ENCODE measurements at regions not wholly inside any gene's neighbourhood (a gene's known extent, or its start where the extent isn't known, plus 50 kb on each side); places are given as distances from the start of the nearest gene placed in this dataset.

GRCh38 chr16:86100205-86101136 is 201.5 kb downstream of the IRF8 start:
- no peak for DNase-seq
- no peak for TF ChIP-seq CTCF (IDR thresholded peaks at IDR 0.05)
- Histone ChIP-seq H3K9ac (ENCODE audit: low read depth in 2 of 2, low read length in 2 of 2) (no peak overlapping the region), H3K27ac (no peak overlapping the region), H3K27me3 (no peaks in the 10 kb centered on the region), H3K4me3 (no peak overlapping the region), H3K4me1 (no peaks in the 10 kb centered on the region), H3K36me3 (no peaks in the 10 kb centered on the region), H3K9me3 (no peaks in the 10 kb centered on the region)
- intact Hi-C loops (cut with DNase I) = no loop called here

- Histone ChIP-seq H3K4me3 (no peak overlapping the region), H3K36me3 (no peaks in the 10 kb centered on the region), H3K27me3 (no peaks in the 10 kb centered on the region), H3K4me1 (no peaks in the 10 kb centered on the region), H3K9me3 (no peaks in the 10 kb centered on the region), H3K27ac (no peak overlapping the region), H3K9ac (ENCODE audit: low read depth in 2 of 2, low read length in 2 of 2) (peak overlapping the region in 1 of 2 donors; percentile 24)
- DNase-seq = no peak
- TF ChIP-seq CTCF (IDR thresholded peaks at IDR 0.05) = no peak
- intact Hi-C loops (cut with DNase I) = no loop called here
Observed at GRCh38 chr16:86101137-86101896, 202.4 kb downstream of the IRF8 start.

- Histone ChIP-seq H3K9me3 (no peaks in the 10 kb centered on the region), H3K36me3 (no peaks in the 10 kb centered on the region), H3K27ac (no peak overlapping the region), H3K4me1 (no peaks in the 10 kb centered on the region), H3K4me3 (no peak overlapping the region), H3K27me3 (no peaks in the 10 kb centered on the region), H3K9ac (ENCODE audit: low read depth in 2 of 2, low read length in 2 of 2) (no peak overlapping the region)
- intact Hi-C loops (cut with DNase I) = no loop called here
- no peak for TF ChIP-seq CTCF (IDR thresholded peaks at IDR 0.05)
- DNase-seq = no peak
Observed at GRCh38 chr16:86101897-86102157, 202.9 kb downstream of the IRF8 start.

GRCh38 chr16:86103320-86103719 is 204.4 kb downstream of the IRF8 start:
- no peaks in the 10 kb centered on the region for H3K4me1 ChIP-seq
- no peak overlapping the region for H3K27ac ChIP-seq
- H3K27me3 ChIP-seq = no peaks in the 10 kb centered on the region
- TF ChIP-seq CTCF (IDR thresholded peaks at IDR 0.05) = no peak
- H3K36me3 ChIP-seq = no peaks in the 10 kb centered on the region
- no peak overlapping the region for H3K4me3 ChIP-seq
- intact Hi-C loops (cut with DNase I) = no loop called here
- H3K9ac ChIP-seq (ENCODE audit: low read depth in 2 of 2, low read length in 2 of 2) = no peak overlapping the region
- DNase-seq = no peak
- no peaks in the 10 kb centered on the region for H3K9me3 ChIP-seq

- no peak overlapping the region for H3K27ac ChIP-seq
- H3K27me3 ChIP-seq = no peaks in the 10 kb centered on the region
- no peak for DNase-seq
- no peak for TF ChIP-seq CTCF (IDR thresholded peaks at IDR 0.05)
- no peaks in the 10 kb centered on the region for H3K4me1 ChIP-seq
- H3K4me3 ChIP-seq = no peak overlapping the region
- H3K9ac ChIP-seq (ENCODE audit: low read depth in 2 of 2, low read length in 2 of 2) = no peak overlapping the region
- H3K36me3 ChIP-seq = no peaks in the 10 kb centered on the region
- H3K9me3 ChIP-seq = no peaks in the 10 kb centered on the region
- intact Hi-C loops (cut with DNase I) = no loop called here
Observed at GRCh38 chr16:86104537-86105048, 205.6 kb downstream of the IRF8 start.

All from colonic mucosa (tissue), 4 donors.